NCI-H748 (cell line): ENCODE measurements at regions not wholly inside any gene's neighbourhood (a gene's known extent, or its start where the extent isn't known, plus 50 kb on each side); places are given as distances from the start of the nearest gene placed in this dataset.

Source experiments
- DNase-seq: peaks from one replicate; lab custom pipeline; 2025; ENCODE audit not compliant: unreplicated experiment; lab: John Stamatoyannopoulos, UW

- no peak for DNase-seq
Measured at GRCh38 chr6:141688916-141689315, 443.8 kb upstream of the GJE1 start.

DNA sequence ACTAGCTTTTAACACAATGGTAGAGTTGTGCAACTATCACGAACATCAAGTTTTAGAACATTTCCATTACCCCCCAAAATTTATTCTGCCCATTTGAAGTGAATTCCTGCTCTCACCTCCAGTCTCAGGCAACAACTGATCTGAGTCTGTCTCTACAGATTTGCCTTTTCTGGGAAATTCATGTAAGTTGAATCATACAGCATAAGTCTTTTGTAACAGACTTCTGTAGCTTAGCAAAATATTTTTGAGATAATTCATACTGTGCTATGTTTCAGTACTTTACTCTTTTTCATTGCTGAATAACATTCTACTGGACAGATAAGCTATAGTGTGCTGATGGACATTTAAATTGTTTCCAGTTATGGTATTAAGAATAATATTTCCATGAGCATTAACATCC, 447.3 kb upstream of the GJE1 start:
- no peak for DNase-seq

DNA sequence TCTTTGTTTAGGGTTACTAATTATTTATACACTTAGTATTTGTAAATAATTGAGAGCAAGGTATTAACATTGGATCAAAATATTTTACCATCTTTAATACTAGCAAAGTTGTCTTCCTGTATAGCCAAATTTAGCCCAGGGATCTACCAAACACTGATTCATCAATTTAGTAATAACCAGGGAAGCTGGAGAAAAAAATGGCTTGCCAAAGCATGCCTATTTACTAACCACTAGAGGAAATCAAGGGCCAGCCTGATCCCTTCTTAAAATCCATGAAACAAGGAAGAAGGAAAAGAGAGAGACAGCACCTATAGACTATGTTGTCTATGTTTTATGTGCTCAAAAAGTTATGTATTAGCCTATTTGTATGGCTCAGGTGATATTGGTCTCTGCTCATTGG, 450.3 kb upstream of the GJE1 start:
- peak; percentile 9 for DNase-seq

- peak; percentile 59 for DNase-seq
Measured at GRCh38 chr6:141677598-141678211, 455.0 kb upstream of the GJE1 start.

DNA sequence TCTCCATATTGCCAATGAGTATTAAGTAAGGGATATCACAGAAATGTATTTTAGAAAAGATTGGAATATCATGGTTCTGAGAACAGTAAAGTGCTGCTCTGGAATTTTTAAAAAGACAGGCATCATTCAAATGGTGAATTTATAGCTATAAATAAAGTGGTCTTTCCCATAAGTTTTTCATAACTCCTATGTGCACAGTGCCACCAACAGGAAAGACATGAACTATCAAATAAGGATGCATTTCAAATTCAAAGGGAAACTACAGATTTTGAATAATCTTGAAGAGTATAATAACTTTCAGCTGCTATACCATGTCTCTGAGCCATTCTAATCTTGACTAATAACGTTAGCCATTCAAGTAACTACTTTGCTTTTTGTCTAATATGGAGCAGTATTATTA, 456.8 kb upstream of the GJE1 start:
- DNase-seq = peak; percentile 58

- no peak for DNase-seq
Measured at GRCh38 chr6:141669141-141669540, 463.6 kb upstream of the GJE1 start.

GRCh38 chr6:141667580-141668309, 465.0 kb upstream of the GJE1 start:
- DNase-seq = no peak

GRCh38 chr6:141666187-141666586, 466.5 kb upstream of the GJE1 start:
- DNase-seq = no peak

GRCh38 chr6:141664744-141665143, 468.0 kb upstream of the GJE1 start:
- no peak for DNase-seq

GRCh38 chr6:141659582-141659981, 473.1 kb upstream of the GJE1 start:
- no peak for DNase-seq

- no peak for DNase-seq
Measured at GRCh38 chr6:141658696-141659095, 474.0 kb upstream of the GJE1 start.

DNA sequence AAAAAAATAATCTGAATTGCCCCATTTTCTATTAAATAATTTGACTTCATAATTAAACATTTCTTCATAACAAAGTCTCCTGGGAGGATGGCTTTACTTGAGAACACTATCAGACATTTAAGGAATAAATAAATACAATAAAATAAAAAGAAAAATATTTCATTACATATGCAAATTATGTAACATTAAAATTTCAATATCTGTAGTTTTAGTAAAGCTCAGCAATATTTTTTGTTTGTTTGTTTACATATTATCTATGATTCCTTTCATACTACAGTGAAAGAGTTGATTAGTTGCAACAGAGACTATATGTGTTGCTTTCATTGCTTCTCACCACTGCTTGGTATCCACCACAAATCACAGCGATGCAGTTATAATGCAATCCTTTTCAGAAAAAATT, 474.9 kb upstream of the GJE1 start:
- no peak for DNase-seq

GRCh38 chr6:141653590-141653989, 479.1 kb upstream of the GJE1 start:
- peak; percentile 22 for DNase-seq

- DNase-seq = no peak
Measured at GRCh38 chr6:141641951-141642350, 490.8 kb upstream of the GJE1 start.

GRCh38 chr6:141641406-141641805, 491.3 kb upstream of the GJE1 start:
- DNase-seq = no peak

GRCh38 chr6:141635621-141636020, 497.1 kb upstream of the GJE1 start:
- no peak for DNase-seq

- DNase-seq = no peak
Measured at GRCh38 chr6:141634269-141634668, 498.5 kb upstream of the GJE1 start.

DNA sequence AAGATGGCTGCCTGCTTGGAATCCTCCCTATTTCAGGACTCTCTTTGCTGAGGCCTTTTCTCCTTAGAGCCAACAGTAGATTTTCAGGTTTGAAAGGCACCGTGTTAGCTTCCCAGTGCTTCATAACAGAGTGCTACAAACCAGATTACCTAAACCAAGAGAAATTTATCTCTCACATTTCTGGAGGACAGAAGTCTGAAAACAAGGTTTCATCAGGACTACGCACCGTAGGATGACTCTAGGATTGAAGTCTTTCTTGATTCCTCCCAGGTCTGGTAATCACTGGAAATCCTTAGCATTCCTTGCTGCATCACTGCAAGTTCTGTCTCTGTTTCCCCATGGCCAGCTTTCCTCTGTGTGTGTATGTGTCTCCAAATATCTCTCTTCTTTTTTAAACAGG, 508.4 kb upstream of the GJE1 start:
- DNase-seq = no peak

GRCh38 chr6:141618180-141618581, 514.5 kb upstream of the GJE1 start:
- no peak for DNase-seq

DNA sequence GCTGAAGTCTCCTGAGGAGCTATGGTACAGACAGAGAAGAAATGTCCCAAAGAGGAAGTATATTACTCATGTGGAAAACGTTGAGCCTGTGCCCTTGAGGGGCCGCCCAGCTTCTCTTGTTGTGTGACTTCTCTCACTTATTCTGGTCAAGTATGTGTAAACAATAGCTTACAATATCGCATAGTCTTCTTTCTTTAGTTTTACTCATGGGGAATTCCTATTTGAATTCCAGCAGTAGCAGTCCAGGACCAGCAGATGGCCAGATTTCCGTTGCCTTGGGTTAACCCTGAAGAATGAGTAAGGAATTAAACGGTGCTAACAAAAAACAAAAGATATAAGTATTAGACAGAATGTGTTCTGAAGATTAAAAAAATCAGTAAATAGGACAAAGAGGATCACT, 522.0 kb upstream of the GJE1 start:
- DNase-seq = no peak

DNA sequence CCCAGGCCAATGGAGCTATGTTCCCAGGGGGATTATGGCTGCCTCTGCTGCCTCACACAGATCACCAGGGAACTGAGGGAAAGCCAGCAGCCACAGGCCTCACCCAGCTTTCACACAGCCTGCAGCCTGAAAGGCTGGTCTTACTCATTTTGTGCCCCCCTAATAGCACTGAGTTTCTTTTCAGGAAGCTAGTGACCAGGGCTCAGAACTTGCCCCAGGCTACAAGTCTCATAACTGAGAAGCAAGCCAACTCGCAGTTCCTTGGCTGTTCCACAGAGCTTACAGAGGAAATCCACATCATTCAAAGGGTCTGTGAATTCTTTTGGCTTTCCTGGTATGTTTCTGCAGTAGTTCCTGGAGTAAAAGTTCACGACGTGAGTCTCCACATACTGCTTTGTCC, 524.8 kb upstream of the GJE1 start:
- DNase-seq = no peak

DNA sequence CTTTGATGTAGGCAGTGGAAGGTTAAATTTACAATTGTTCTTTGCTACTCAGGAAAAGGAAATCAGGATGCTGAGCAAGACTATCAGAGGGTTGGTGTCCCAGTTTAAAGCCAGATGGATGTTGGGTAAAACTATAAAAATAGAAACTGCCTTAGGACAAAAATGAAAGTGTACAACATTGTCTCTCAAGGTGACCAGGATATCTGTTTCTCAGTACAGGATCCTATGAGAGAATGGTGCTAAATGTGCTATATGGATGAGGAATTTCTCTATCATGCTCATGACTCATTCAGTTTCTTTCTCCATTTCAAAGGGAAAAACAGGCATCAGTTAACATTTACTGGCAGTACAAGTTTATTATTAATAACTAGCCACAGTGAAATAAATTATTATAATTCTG, 534.2 kb upstream of the GJE1 start:
- no peak for DNase-seq

DNA sequence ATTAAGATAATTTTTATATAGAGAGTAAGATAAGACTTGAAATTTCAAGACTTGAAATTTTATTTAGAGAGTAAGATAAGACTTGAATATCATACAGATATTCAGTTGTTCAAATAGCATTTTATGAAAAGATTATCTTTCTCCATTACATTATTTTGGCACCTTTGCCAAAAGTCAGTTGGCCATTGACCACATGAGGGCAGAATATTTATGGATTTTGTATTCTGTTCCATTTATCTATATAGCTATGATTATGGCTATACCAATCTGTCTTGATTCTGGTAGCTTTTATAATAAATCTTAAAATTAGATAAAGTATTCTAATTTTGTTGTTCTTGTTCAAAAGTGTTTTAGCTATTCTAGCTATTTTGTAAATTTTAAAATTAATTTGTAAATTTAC, 537.9 kb upstream of the GJE1 start:
- peak; percentile 25 for DNase-seq
